ENCODE measurements at regions not wholly inside any gene's neighbourhood (a gene's known extent, or its start where the extent isn't known, plus 50 kb on each side); places are given as distances from the start of the nearest gene placed in this dataset.

DNA sequence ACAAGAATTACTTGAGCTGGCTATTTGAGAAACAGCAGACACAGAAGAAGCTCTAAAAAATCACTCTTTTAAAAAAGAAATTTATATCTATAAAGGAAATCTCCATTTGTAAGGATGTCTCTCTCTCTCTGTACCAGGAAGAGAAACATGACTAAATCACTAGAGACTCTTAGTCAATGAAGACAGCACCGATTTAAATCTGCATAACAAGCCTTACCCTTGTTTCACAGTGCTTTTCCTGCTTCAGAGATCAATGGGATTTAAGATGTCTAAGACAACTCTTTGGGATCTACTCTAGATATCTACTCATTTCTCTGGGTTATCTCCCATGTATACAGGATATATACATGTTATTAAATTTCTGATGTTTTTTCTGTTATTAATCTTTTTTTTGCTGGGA lies 359.2 kb upstream of the RND3 start:
- H3K4me1 ChIP-seq = no peaks in the 10 kb centered on the region
- DNase-seq (no peak), ATAC-seq (no peak)
- no peaks in the 10 kb centered on the region for H3K36me3 ChIP-seq
- H3K9me3 ChIP-seq = peaks cover 0 to 15% (median 0%) of the 10 kb centered on the region in 11 donors
- TF ChIP-seq CTCF (IDR thresholded peaks at IDR 0.05) = no peak
- 60 to 69% methylated on average over 1 of the region's 1 CpG for WGBS, 2 donors
- H3K4me3 ChIP-seq = no peak overlapping the region
- intact Hi-C loops (cut with DNase I) = no loop called here
- no peaks in the 10 kb centered on the region for H3K27me3 ChIP-seq
- H3K27ac ChIP-seq = no peak overlapping the region

GRCh38 chr2:150832686-150833085 lies 345.2 kb upstream of the RND3 start:
- peaks cover 0 to 6% (median 0%) of the 10 kb centered on the region in 11 donors for H3K9me3 ChIP-seq
- H3K36me3 ChIP-seq = no peaks in the 10 kb centered on the region
- no peaks in the 10 kb centered on the region for H3K27me3 ChIP-seq
- H3K4me1 ChIP-seq = no peaks in the 10 kb centered on the region
- no peak overlapping the region for H3K4me3 ChIP-seq
- H3K27ac ChIP-seq = no peak overlapping the region
- DNase-seq (no peak), ATAC-seq (no peak)
- WGBS, 2 donors = 73% methylated on average over 2 of the region's 2 CpGs
- no peak for TF ChIP-seq CTCF (IDR thresholded peaks at IDR 0.05)
- intact Hi-C loops (cut with DNase I) = no loop called here

DNA sequence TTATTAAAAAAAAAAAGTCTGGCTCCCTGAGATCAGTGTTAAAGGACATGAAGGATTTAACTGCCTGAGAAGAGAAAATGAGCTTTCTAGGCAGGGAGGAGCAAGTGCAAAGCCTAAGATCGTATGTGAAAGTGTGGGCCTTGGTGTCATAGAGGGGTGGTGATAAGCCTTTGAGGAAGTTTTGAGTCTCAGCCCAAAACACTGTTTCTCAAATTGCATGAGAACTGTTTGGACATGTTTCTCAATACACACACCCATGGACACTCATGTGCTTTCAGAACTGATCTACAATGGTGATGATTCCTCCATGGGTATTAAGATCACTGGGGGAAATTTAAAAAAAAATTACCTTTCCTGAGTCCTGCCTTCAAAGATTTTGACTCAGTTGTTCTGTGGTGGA lies 336.7 kb upstream of the RND3 start:
- ATAC-seq (no peak), DNase-seq (no peak)
- Histone ChIP-seq H3K27ac (no peak overlapping the region), H3K4me3 (no peak overlapping the region), H3K4me1 (no peaks in the 10 kb centered on the region), H3K27me3 (no peaks in the 10 kb centered on the region), H3K9me3 (no peaks in the 10 kb centered on the region), H3K36me3 (no peaks in the 10 kb centered on the region)
- TF ChIP-seq CTCF (IDR thresholded peaks at IDR 0.05) = no peak
- 0 to 2% methylated on average over 1 of the region's 1 CpG for WGBS, 2 donors
- intact Hi-C loops (cut with DNase I) = no loop called here

DNA sequence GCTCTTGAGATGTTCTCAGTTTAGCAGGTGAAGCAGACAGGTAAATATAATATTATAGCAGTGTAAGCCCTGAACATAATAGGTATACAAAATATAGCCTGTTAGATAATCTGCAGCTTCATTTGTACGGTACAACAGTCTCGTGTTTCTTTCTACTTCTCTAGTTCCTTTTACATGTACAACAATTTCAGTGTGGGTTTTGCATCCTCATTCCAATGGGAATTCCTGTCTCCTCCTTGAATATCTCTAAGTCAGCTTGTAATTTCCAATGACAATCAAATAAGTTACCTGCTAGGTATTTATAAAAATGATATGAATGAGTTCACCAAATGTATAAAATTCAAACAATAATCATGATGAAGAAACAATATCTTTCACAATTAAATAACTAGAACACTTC lies 330.0 kb upstream of the RND3 start:
- no peaks in the 10 kb centered on the region for H3K27me3 ChIP-seq
- H3K9me3 ChIP-seq = no peaks in the 10 kb centered on the region
- 88 to 93% methylated on average over 2 of the region's 2 CpGs for WGBS, 2 donors
- no peaks in the 10 kb centered on the region for H3K36me3 ChIP-seq
- no peaks in the 10 kb centered on the region for H3K4me1 ChIP-seq
- TF ChIP-seq CTCF (IDR thresholded peaks at IDR 0.05) = no peak
- H3K4me3 ChIP-seq = no peak overlapping the region
- H3K27ac ChIP-seq = no peak overlapping the region
- no peak for DNase-seq
- intact Hi-C loops (cut with DNase I) = no loop called here
- ATAC-seq = no peak

All from heart right ventricle (tissue), 16 donors.